Transverse colon (tissue), 4 donors: ENCODE measurements at regions not wholly inside any gene's neighbourhood (a gene's known extent, or its start where the extent isn't known, plus 50 kb on each side); places are given as distances from the start of the nearest gene placed in this dataset.

Source experiments
- DNase-seq: peaks from one replicate; pipeline ENCODE4 v3.0.0-alpha.2; 2019
- H3K27ac ChIP-seq, 4 donors: fragments of 200-600 bp; sonication (generic); 2 replicates each; pipeline ENCODE4 v1.5.1; 2016 to 2018; ENCODE audit warnings: inconsistent platforms in 4 of 4
- H3K27me3 ChIP-seq: fragments of 200-600 bp; sonication (generic); 2 replicates; pipeline ENCODE4 v1.5.1; 2017; ENCODE audit warnings: inconsistent platforms
- H3K36me3 ChIP-seq, 4 donors: fragments of 200-600 bp; sonication (generic); 2 replicates each; pipeline ENCODE4 v1.5.1; 2017 to 2019; ENCODE audit warnings: inconsistent platforms in 4 of 4
- H3K4me1 ChIP-seq, 4 donors: fragments of 200-600 bp; sonication (generic); 2 replicates each; pipeline ENCODE4 v1.5.1; 2017 to 2020; ENCODE audit warnings: inconsistent platforms in 4 of 4
- H3K4me3 ChIP-seq, 4 donors: fragments of 200-600 bp; sonication (generic); 1 replicate in 1 of 4; 2 replicates in 3 of 4; pipeline versions ENCODE4 v1.5.1 to v1.6.1; 2017 to 2019; ENCODE audit warnings: inconsistent platforms in 4 of 4
- H3K9me3 ChIP-seq, 2 donors: fragments of 200-600 bp; sonication (generic); 2 replicates each; pipeline ENCODE4 v1.5.1; 2017 to 2019; ENCODE audit warnings: inconsistent platforms in 2 of 2
- EP300 ChIP-seq: sonication (generic); formaldehyde crosslinking; IDR thresholded peaks from one replicate; pipeline ENCODE4 v1.6.1; 2017; ENCODE audit warnings: antibody characterized with exemption, low read depth
- POLR2A ChIP-seq: fragments of 450-650 bp; IDR thresholded peaks from one replicate; pipeline ENCODE4 v1.6.1; 2016; ENCODE audit warnings: antibody characterized with exemption, mild to moderate bottlenecking, moderate library complexity
- POLR2AphosphoS5 ChIP-seq, 3 donors: sonication (generic); formaldehyde crosslinking; IDR thresholded peaks; one replicate each; pipeline ENCODE4 v1.6.1; 2016; ENCODE audit warnings: antibody characterized with exemption in 3 of 3
- WGBS, 2 donors: methylation state at CpG; one replicate each; pipeline ENCODE4 v1.1.5; 2018; ENCODE audit warnings: low coverage in 1 of 2; 5-methylcytosine and 5-hydroxymethylcytosine counted together
- in situ Hi-C, 4 donors: fragments of 200-750 bp; cut with MboI; loops; one replicate each; pipeline versions ENCODE4 v1.15.0 to v1.15.1; 2017; ENCODE audit warnings: low sequenced_read_pairs in 3 of 4, low pct_ligation_motif_present in 1 of 4, low pct_unique_long_range_greater_than_20kb in 1 of 4
- intact Hi-C: fragments of 100-400 bp; cut with DNase I; formaldehyde crosslinking; loops from one replicate; pipeline ENCODE4 v1.15.1; 2023; ENCODE audit warnings: low total_unique reads
- TF ChIP-seq, protein P1 (sequence below), 5 experiments: fragments of 200-600 bp in 3 of 5; fragments of 450-650 bp in 2 of 5; sonication (generic) in 3 of 5; IDR thresholded peaks; 1 replicate in 2 of 5; 2 replicates in 3 of 5; pipeline ENCODE4 v1.5.1; 2016 to 2017; ENCODE audit warnings: antibody characterized with exemption in 5 of 5, inconsistent platforms in 3 of 5, mild to moderate bottlenecking in 2 of 5, moderate library complexity in 1 of 5

GRCh38 chr20:39850821-39851330 is 838.2 kb downstream of the MAFB start:
- H3K36me3 ChIP-seq, result no peaks in the 10 kb centered on the region
- TF ChIP-seq POLR2AphosphoS5 (IDR thresholded peaks at IDR 0.05), result no peak
- no peak for TF ChIP-seq POLR2A
- TF ChIP-seq, protein P1, sequence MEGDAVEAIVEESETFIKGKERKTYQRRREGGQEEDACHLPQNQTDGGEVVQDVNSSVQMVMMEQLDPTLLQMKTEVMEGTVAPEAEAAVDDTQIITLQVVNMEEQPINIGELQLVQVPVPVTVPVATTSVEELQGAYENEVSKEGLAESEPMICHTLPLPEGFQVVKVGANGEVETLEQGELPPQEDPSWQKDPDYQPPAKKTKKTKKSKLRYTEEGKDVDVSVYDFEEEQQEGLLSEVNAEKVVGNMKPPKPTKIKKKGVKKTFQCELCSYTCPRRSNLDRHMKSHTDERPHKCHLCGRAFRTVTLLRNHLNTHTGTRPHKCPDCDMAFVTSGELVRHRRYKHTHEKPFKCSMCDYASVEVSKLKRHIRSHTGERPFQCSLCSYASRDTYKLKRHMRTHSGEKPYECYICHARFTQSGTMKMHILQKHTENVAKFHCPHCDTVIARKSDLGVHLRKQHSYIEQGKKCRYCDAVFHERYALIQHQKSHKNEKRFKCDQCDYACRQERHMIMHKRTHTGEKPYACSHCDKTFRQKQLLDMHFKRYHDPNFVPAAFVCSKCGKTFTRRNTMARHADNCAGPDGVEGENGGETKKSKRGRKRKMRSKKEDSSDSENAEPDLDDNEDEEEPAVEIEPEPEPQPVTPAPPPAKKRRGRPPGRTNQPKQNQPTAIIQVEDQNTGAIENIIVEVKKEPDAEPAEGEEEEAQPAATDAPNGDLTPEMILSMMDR (IDR thresholded peaks at IDR 0.05), result no peak
- no peak for TF ChIP-seq EP300
- intact Hi-C loops, result no loop called here
- 48 to 61% methylated on average over 3 to 5 of the region's 5 CpGs for WGBS, 2 donors
- no peak for DNase-seq
- in situ Hi-C loops, result loop anchor here in 2 of 4 donors (25.0 kb wide), 2 partner anchors 564 to 589 kb away; no protein-coding TSS in a partner anchor
- H3K4me3 ChIP-seq, result no peak overlapping the region
- no peaks in the 10 kb centered on the region for H3K27me3 ChIP-seq
- H3K9me3 ChIP-seq, result no peaks in the 10 kb centered on the region
- H3K27ac ChIP-seq, result peak overlapping the region in 1 of 4 donors; percentile 22
- H3K4me1 ChIP-seq, result peaks cover 6 to 23% (median 17%) of the 10 kb centered on the region in 4 donors

- Histone ChIP-seq H3K4me1 (peaks cover 6 to 23% (median 17%) of the 10 kb centered on the region in 4 donors), H3K9me3 (no peaks in the 10 kb centered on the region), H3K36me3 (no peaks in the 10 kb centered on the region), H3K4me3 (no peak overlapping the region), H3K27ac (peak overlapping the region in 3 of 4 donors; percentile 27 to 57 (median 44)), H3K27me3 (no peaks in the 10 kb centered on the region)
- TF ChIP-seq POLR2A, result no peak
- no peak for TF ChIP-seq POLR2AphosphoS5 (IDR thresholded peaks at IDR 0.05)
- TF ChIP-seq, protein P1 (IDR thresholded peaks at IDR 0.05), result no peak
- in situ Hi-C loops (loop anchor here in 2 of 4 donors (25.0 kb wide), 2 partner anchors 563 to 588 kb away; no protein-coding TSS in a partner anchor), intact Hi-C loops (no loop called here)
- DNase-seq, result no peak
- 0 to 15% methylated on average over 1 of the region's 1 CpG for WGBS, 2 donors
These were observed 838.8 kb downstream of the MAFB start for GRCh38 chr20:39850246-39850645.

GRCh38 chr20:39849664-39850063 is 839.4 kb downstream of the MAFB start:
- WGBS, 2 donors, result 43% methylated on average over 9 of the region's 9 CpGs; no CpG with 5 or more reads in 1 of the 2 donors
- TF ChIP-seq POLR2AphosphoS5 (IDR thresholded peaks at IDR 0.05) (no peak), EP300 (no peak), POLR2A (no peak)
- TF ChIP-seq, protein P1 (IDR thresholded peaks at IDR 0.05), result no peak
- peak; percentile 30 for DNase-seq
- intact Hi-C loops (no loop called here), in situ Hi-C loops (loop anchor here in 2 of 4 donors (25.0 kb wide), 2 partner anchors 562 to 587 kb away; no protein-coding TSS in a partner anchor)
- H3K27ac ChIP-seq, result peak overlapping the region in 3 of 4 donors; percentile 27 to 57 (median 44)
- no peak overlapping the region for H3K4me3 ChIP-seq
- H3K27me3 ChIP-seq, result no peaks in the 10 kb centered on the region
- peaks cover 6 to 23% (median 17%) of the 10 kb centered on the region in 4 donors for H3K4me1 ChIP-seq
- no peaks in the 10 kb centered on the region for H3K36me3 ChIP-seq
- H3K9me3 ChIP-seq, result no peaks in the 10 kb centered on the region

GRCh38 chr20:39849171-39849570 is 839.9 kb downstream of the MAFB start:
- Histone ChIP-seq H3K9me3 (no peaks in the 10 kb centered on the region), H3K4me1 (peaks cover 6 to 23% (median 17%) of the 10 kb centered on the region in 4 donors), H3K27me3 (no peaks in the 10 kb centered on the region), H3K27ac (peak overlapping the region in 1 of 4 donors; percentile 27), H3K4me3 (no peak overlapping the region), H3K36me3 (no peaks in the 10 kb centered on the region)
- TF ChIP-seq, protein P1 (IDR thresholded peaks at IDR 0.05), result no peak
- TF ChIP-seq POLR2AphosphoS5 (IDR thresholded peaks at IDR 0.05), result no peak
- no peak for TF ChIP-seq EP300
- no peak for TF ChIP-seq POLR2A
- in situ Hi-C loops (no loop called here), intact Hi-C loops (no loop called here)
- DNase-seq, result no peak
- WGBS, 2 donors, result 87 to 100% methylated on average over 1 to 5 of the region's 5 CpGs
